ENCODE measurements at regions not wholly inside any gene's neighbourhood (a gene's known extent, or its start where the extent isn't known, plus 50 kb on each side); places are given as distances from the start of the nearest gene placed in this dataset.
A peak's percentile ranks its signal among the peaks of the same experiment; 100 is the strongest.

DNA sequence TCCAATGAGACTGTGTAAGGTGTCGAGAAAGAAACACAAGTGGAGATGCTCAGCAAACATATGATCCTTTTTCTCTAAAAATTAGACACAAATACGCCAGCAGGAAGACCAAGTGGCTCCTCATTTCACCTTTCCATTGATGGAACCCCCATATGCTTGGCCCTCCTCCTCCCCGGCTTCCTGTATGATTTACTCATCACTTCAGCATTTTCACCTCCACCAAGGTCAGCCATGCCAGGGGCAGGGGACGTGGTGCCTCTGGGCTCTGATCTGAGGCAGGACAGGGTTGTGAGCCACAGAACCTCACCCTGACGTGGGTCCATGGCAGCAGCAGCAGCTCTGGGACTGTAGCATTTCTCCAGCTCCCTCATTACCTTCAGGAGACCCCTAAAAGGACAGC lies 116.8 kb upstream of the PFKP start:
- no peak for DNase-seq (ENCODE audit: low spot score)

DNA sequence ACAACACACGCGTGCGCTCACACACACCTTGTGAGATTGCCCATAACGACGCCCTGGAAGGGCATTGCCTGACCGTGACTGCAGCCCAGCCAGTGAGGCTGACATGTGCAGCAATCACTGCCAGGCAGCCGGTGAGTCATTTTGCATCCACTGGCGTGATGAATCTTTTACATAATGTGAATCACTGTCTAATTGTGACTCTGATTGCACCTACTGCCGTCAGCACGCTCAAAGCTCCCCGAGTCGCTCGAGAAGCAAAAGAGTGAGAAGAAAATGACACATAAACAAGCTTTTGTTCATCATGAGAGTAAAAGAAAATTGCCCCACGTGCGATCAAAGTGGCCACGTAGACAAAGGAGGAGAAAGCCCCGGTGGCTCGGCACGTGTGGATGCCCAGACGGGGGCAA lies 117.4 kb upstream of the PFKP start:
- no peak for DNase-seq (ENCODE audit: low spot score)

- no peak for DNase-seq (ENCODE audit: low spot score)
These were observed 118.0 kb upstream of the PFKP start for GRCh38 chr10:2949221-2949947.

GRCh38 chr10:2948127-2948854 lies 119.1 kb upstream of the PFKP start:
- DNase-seq (ENCODE audit: low spot score): no peak

GRCh38 chr10:2944788-2945187 lies 122.6 kb upstream of the PFKP start:
- DNase-seq (ENCODE audit: low spot score): no peak

DNA sequence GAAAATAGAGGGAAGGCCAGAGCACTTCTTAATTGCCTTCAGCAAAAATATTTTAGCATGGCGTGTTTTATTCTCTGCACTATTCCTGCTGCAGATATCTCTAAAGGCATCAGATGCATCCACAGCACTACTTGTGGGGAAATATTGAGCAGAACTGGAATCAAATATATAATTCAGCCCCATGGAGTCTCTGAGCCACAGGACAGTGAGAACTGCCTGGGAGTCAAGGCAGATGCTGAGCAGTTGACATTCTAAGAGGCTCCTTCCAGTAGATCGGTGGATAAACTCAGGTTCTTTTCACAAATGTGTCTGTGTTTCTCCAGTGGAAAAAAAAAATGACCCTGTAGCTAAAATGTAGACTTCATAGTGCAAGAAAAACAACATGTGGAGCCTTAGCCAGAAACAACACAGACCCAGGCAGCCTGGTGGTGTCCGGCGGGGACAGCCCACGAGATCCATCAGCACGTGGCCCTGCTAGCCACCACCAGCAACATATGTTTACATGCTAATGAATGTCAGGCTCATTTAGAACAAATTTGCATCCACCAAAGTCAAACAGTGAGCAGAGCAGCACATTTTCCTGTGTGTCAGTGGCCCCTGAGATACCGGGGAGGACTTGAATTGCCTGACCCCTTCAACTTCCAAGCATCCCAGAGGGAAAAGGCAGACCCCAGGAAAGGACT lies 123.3 kb upstream of the PFKP start:
- no peak for DNase-seq (ENCODE audit: low spot score)

- no peak for DNase-seq (ENCODE audit: low spot score)
These were observed 124.4 kb upstream of the PFKP start for GRCh38 chr10:2942938-2943337.

DNA sequence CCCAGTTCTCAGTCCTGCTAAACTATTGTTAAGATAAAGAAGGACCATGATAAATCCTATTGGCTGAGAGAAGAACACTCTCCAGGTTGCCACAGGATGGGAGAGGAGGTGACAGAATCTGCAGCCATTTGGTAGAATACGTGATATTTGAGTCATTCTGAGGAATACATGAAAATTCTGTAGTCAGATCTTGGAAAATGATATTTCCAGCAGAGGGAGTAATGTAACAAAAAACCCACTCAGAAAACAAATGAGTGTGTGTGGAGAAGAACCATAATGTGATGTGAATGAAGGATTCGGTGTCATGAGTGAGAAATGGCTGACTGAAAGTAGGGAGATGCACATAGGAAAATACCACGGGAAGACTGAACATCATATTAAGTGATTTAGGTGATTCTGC lies 128.5 kb upstream of the PFKP start:
- DNase-seq (ENCODE audit: low spot score): no peak

GRCh38 chr10:2936816-2937215 lies 130.5 kb upstream of the PFKP start:
- no peak for DNase-seq (ENCODE audit: low spot score)

GRCh38 chr10:2935647-2936386 lies 131.5 kb upstream of the PFKP start:
- no peak for DNase-seq (ENCODE audit: low spot score)

- DNase-seq (ENCODE audit: low spot score): peak; percentile 21
These were observed 133.4 kb upstream of the PFKP start for GRCh38 chr10:2933924-2934323.

GRCh38 chr10:2933519-2933918 lies 133.8 kb upstream of the PFKP start:
- no peak for DNase-seq (ENCODE audit: low spot score)

DNA sequence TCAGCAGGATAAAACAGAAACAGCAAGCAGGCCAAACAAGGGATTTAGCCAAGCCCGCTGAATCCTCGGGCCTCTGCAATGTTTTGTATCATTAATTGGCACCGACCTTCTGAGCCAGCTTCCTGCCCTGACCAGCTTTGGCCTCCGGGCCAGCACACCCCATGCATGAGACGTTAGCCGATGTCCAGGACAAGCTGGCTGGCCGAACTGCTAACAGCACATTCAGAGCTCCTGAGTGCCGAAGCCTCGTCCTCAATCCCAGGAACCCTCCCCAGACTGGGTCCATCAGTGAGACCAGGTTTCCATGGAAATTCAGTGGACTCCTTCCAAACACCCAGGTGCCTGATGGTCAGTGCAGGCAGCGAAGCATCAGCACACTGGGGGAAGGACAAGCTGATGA lies 134.3 kb upstream of the PFKP start:
- DNase-seq (ENCODE audit: low spot score): no peak

DNA sequence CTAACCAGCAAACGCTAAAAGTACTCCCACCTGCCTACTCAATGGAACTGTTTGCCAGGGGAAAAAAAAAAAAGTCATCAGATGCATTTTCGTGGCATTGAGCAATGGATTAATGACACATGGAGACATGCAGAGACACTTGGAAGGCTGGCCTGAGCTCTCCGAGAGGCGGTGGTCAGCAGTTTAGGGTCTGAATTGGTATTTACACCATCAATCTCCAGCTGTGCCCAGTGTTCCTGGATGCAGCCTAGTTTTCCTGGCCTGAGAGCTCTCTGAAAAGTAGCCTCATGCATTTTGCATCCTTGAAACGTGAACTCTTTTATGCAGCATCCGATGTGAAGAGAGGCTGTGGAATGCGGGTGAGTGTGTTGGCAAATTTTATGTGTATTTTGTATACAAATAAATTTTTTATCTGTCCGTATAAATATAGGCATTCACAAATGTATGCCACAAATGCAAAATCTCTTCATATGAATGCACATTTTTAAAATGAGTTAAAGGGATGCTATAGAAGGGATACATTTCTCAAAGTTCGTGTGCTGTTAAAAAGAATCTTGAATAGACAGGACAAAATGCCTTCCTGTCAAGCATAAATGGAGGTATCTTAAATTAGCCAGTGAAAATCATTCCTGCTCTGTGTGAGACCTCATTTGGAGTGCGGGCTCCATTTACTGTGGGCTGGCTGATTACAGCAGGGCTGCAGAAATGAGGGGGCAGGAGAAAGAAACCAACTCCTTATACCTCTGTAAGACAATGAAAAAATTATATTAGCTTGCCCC lies 137.7 kb upstream of the PFKP start:
- DNase-seq (ENCODE audit: low spot score): no peak

DNA sequence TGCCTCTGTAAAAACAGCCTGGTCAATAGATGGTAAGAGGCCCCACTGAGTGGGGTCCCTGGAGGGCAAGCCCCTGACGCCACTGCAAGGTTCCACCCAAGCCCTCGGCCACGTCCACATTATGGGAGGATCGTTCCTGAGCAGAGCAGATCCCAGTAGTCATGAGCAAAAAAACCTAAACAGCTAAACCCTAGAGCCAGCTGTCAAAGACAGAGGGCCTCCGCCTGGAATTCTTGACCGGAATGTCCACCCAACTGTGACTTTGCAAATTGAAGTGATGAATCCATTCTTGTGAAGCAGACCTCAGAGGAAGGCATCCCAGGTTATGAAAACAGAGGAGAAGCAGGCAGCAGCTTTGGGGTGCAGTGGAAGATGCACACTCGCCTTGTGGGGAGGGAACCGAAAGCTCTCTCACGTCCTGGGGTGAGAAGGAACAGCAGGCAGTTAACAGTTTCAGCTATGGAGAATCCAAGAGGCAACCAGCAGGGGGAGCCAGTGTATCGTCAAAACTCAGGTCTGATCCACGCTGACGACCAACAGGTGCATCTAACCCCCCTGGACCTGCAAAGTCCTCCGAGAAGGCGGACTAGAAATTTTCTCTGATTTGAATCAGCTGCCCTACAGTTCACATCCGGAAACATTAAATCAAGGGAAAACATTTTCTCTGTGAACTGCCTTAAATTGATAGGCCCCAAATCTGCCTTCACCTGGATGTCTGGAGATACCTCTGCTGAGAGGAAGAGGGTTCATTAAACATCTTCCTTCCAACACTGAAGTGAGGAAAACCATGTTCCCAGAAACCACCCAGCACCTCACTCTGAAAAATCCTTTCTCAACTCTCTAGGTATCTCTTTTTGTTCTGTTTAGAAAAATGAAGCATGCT lies 139.1 kb upstream of the PFKP start:
- DNase-seq (ENCODE audit: low spot score): peak; percentile 78

- no peak for DNase-seq (ENCODE audit: low spot score)
These were observed 140.3 kb upstream of the PFKP start for GRCh38 chr10:2926918-2927660.

GRCh38 chr10:2925631-2926030 lies 141.7 kb upstream of the PFKP start:
- peak; percentile 44 for DNase-seq (ENCODE audit: low spot score)

DNA sequence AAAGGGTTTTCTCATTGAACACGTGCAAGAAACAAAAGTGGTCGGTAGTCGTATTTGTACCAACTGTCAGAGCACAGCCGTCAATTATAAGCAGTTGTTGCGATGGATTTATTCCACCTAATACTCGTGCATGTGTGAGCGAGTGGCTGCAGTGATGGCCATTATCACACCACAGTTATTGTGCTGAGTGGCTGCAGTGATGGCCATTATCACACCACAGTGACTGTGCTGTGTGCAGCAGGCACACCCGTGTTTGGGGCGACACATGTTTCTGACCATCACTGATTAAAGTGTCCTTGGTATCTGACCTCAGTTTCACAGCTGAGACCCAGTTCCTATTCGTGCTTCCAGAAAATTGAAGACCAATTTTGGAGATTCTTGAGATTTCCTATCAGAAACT lies 142.9 kb upstream of the PFKP start:
- DNase-seq (ENCODE audit: low spot score): no peak

DNA sequence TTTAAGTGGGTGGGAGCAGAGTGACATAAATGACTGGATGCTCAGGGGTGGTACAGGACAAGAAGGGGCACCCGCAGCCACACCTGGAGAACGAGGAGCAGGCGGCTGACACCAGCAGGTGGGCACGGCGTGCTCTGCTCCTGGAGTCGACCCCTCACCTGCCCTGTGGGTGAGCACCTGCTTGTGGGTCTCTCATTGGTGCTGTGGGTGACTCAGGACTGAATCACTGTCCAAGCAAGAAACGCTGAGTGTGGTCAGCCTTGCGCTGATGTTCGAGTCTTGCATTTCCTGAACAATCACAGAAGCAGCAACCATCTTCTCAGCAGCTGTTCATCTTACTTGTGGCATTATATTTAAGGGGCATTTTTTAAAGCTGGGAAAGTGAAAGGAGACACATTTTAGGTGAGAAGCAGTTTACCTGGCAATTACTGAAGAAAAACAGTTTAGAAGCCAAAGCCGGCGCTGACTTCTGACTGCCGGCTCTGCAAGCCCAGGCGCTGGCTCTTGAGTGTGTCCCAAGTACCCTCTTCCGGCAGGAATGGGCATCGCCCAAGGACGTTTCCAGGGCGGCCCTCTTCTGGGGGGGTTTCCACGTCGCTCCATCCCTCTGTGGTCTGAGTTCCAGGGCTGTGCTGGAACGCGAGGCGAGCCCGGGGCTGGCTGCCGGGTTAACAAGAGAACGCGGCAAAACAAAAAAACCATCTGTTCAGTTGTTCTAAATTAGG lies 145.2 kb upstream of the PFKP start:
- DNase-seq (ENCODE audit: low spot score): no peak

Measured in pons (tissue), 1 donor.